ENCODE measurements at regions not wholly inside any gene's neighbourhood (a gene's known extent, or its start where the extent isn't known, plus 50 kb on each side); places are given as distances from the start of the nearest gene placed in this dataset.
A peak's percentile ranks its signal among the peaks of the same experiment; 100 is the strongest.

GRCh38 chr12:45509187-45509586 is 220.3 kb upstream of the ARID2 start:
- Histone ChIP-seq H2AFZ (ENCODE audit: insufficient read depth, low read depth, low read length, poor library complexity, severe bottlenecking) (no peak overlapping the region), H3K4me3 (replicated peaks in 1 of 3; ENCODE audit: low read depth in 2 of 3, low read length in 3 of 3) (no peak overlapping the region), H3K79me2 (ENCODE audit: insufficient read depth, low read length) (no peaks in the 10 kb centered on the region), H3K9me3 (replicated peaks in 1 of 2; ENCODE audit: control insufficient read depth in 1 of 2, insufficient read depth in 1 of 2, low read length in 2 of 2) (peaks cover 0 to 19% of the 10 kb centered on the region in 2 donors), H3K4me2 (replicated peaks; ENCODE audit: extremely low read depth, low read length, poor library complexity, severe bottlenecking) (no peak overlapping the region), H3K27me3 (ENCODE audit: control insufficient read depth in 2 of 2, insufficient read depth in 2 of 2, low read length in 2 of 2) (no peaks in the 10 kb centered on the region), H3K27ac (ENCODE audit: low read depth in 1 of 2, low read length in 2 of 2) (no peak overlapping the region), H3K9ac (ENCODE audit: insufficient read depth, low read length, poor library complexity, severe bottlenecking) (no peak overlapping the region), H4K20me1 (ENCODE audit: insufficient read depth, low read length) (no peaks in the 10 kb centered on the region), H3K36me3 (replicated peaks in 1 of 2; ENCODE audit: control insufficient read depth in 1 of 2, insufficient read depth in 2 of 2, low read length in 2 of 2) (no peaks in the 10 kb centered on the region), H3K4me1 (ENCODE audit: control insufficient read depth in 1 of 2, insufficient read depth in 2 of 2, low read length in 2 of 2) (peaks cover 0 to 9% of the 10 kb centered on the region in 2 donors)
- WGBS (ENCODE audit: insufficient coverage) = no CpG with 5 or more reads among the region's 2 CpGs
- DNase-seq = peak in 2 of 3 donors; percentile 63 to 65
- Mint-ChIP-seq H3K9me3 (peaks cover 4 to 26% (median 19%) of the 10 kb centered on the region in 7 donors), H3K36me3 (no peaks in the 10 kb centered on the region), H3K27me3 (ENCODE audit: low read depth in 3 of 3) (peaks cover 0 to 2% (median 0%) of the 10 kb centered on the region in 3 donors), H3K27ac (peak overlapping the region in 2 of 7 donors; percentile 20 to 23), H3K4me1 (peaks cover 10% of the 10 kb centered on the region), H3K4me3 (no peak overlapping the region)
- TF ChIP-seq CTCF (IDR thresholded peaks at IDR 0.05) = no peak
- intact Hi-C loops (cut with micrococcal nuclease) = no loop called here

GRCh38 chr12:45509621-45510020 is 219.9 kb upstream of the ARID2 start:
- Histone ChIP-seq H3K4me1 (ENCODE audit: control insufficient read depth in 1 of 2, insufficient read depth in 2 of 2, low read length in 2 of 2) (peaks cover 0 to 9% of the 10 kb centered on the region in 2 donors), H3K79me2 (ENCODE audit: insufficient read depth, low read length) (no peaks in the 10 kb centered on the region), H3K36me3 (replicated peaks in 1 of 2; ENCODE audit: control insufficient read depth in 1 of 2, insufficient read depth in 2 of 2, low read length in 2 of 2) (no peaks in the 10 kb centered on the region), H3K4me3 (replicated peaks in 1 of 3; ENCODE audit: low read depth in 2 of 3, low read length in 3 of 3) (no peak overlapping the region), H4K20me1 (ENCODE audit: insufficient read depth, low read length) (no peaks in the 10 kb centered on the region), H2AFZ (ENCODE audit: insufficient read depth, low read depth, low read length, poor library complexity, severe bottlenecking) (no peak overlapping the region), H3K27me3 (ENCODE audit: control insufficient read depth in 2 of 2, insufficient read depth in 2 of 2, low read length in 2 of 2) (no peaks in the 10 kb centered on the region), H3K4me2 (replicated peaks; ENCODE audit: extremely low read depth, low read length, poor library complexity, severe bottlenecking) (no peak overlapping the region), H3K27ac (ENCODE audit: low read depth in 1 of 2, low read length in 2 of 2) (no peak overlapping the region), H3K9me3 (replicated peaks in 1 of 2; ENCODE audit: control insufficient read depth in 1 of 2, insufficient read depth in 1 of 2, low read length in 2 of 2) (peaks cover 0 to 19% of the 10 kb centered on the region in 2 donors), H3K9ac (ENCODE audit: insufficient read depth, low read length, poor library complexity, severe bottlenecking) (no peak overlapping the region)
- H3K27me3 Mint-ChIP-seq (ENCODE audit: low read depth in 3 of 3) = peaks cover 0 to 2% (median 0%) of the 10 kb centered on the region in 3 donors
- H3K9me3 Mint-ChIP-seq = peaks cover 4 to 26% (median 19%) of the 10 kb centered on the region in 7 donors
- no peaks in the 10 kb centered on the region for H3K36me3 Mint-ChIP-seq
- H3K4me1 Mint-ChIP-seq = peaks cover 10% of the 10 kb centered on the region
- H3K4me3 Mint-ChIP-seq = no peak overlapping the region
- intact Hi-C loops (cut with micrococcal nuclease) = no loop called here
- no peak for DNase-seq
- H3K27ac Mint-ChIP-seq = peak overlapping the region in 1 of 7 donors; percentile 23
- TF ChIP-seq CTCF (IDR thresholded peaks at IDR 0.05) = no peak
- WGBS (ENCODE audit: insufficient coverage) = no CpG with 5 or more reads among the region's 1 CpG

Data from CD14-positive monocyte (primary cell).